NCI-H510A (cell line): ENCODE measurements at regions not wholly inside any gene's neighbourhood (a gene's known extent, or its start where the extent isn't known, plus 50 kb on each side); places are given as distances from the start of the nearest gene placed in this dataset.
"Not testable (repeated sequence)": the region's sequence is repeated elsewhere in the genome, so short reads cannot be mapped to it uniquely, and the experiment has no call there.

Source experiments
- DNase-seq: peaks from one replicate; lab custom pipeline; 2025; lab: John Stamatoyannopoulos, UW

- DNase-seq: not testable (repeated sequence)
These were observed 133.0 kb upstream of the GDF10 start for GRCh38 chr10:47166808-47167581.

- DNase-seq: no peak
These were observed 132.4 kb upstream of the GDF10 start for GRCh38 chr10:47167591-47167990.

- no peak for DNase-seq
These were observed 130.4 kb upstream of the GDF10 start for GRCh38 chr10:47169581-47169980.

- no peak for DNase-seq
These were observed 126.0 kb upstream of the GDF10 start for GRCh38 chr10:47173929-47174442.

- DNase-seq: no peak
These were observed 124.5 kb upstream of the GDF10 start for GRCh38 chr10:47175181-47176123.

GRCh38 chr10:47176206-47176902 lies 123.6 kb upstream of the GDF10 start:
- DNase-seq: no peak

- DNase-seq: no peak
These were observed 122.8 kb upstream of the GDF10 start for GRCh38 chr10:47176903-47177868.

- no peak for DNase-seq
These were observed 121.3 kb upstream of the GDF10 start for GRCh38 chr10:47178537-47179290.

- no peak for DNase-seq
These were observed 120.7 kb upstream of the GDF10 start for GRCh38 chr10:47179291-47179647.

GRCh38 chr10:47181052-47181849 lies 118.7 kb upstream of the GDF10 start:
- no peak for DNase-seq

GRCh38 chr10:47182934-47183703 lies 116.9 kb upstream of the GDF10 start:
- DNase-seq: no peak

- no peak for DNase-seq
These were observed 116.3 kb upstream of the GDF10 start for GRCh38 chr10:47183704-47184041.

- DNase-seq: no peak
These were observed 115.7 kb upstream of the GDF10 start for GRCh38 chr10:47184273-47184672.

- no peak for DNase-seq
These were observed 115.2 kb upstream of the GDF10 start for GRCh38 chr10:47184724-47185330.

GRCh38 chr10:47186941-47187340 lies 113.1 kb upstream of the GDF10 start:
- no peak for DNase-seq

- DNase-seq: no peak
These were observed 112.4 kb upstream of the GDF10 start for GRCh38 chr10:47187592-47187991.

- no peak for DNase-seq
These were observed 111.8 kb upstream of the GDF10 start for GRCh38 chr10:47188156-47188555.

GRCh38 chr10:47189802-47190201 lies 110.2 kb upstream of the GDF10 start:
- DNase-seq: no peak
